Hepatocyte (in vitro differentiated cells): ENCODE measurements at regions not wholly inside any gene's neighbourhood (a gene's known extent, or its start where the extent isn't known, plus 50 kb on each side); places are given as distances from the start of the nearest gene placed in this dataset.

Experiments
- CTCF ChIP-seq: fragments of 200-600 bp; sonication (generic); IDR thresholded peaks from 2 replicates; pipeline ENCODE4 v1.5.1; 2016; ENCODE audit warnings: antibody characterized with exemption, mild to moderate bottlenecking; ENCODE audit not compliant: poor library complexity
- EZH2phosphoT487 ChIP-seq: fragments of 200-600 bp; sonication (generic); IDR thresholded peaks from one replicate; pipeline ENCODE4 v1.6.1; 2018; ENCODE audit warnings: antibody characterized with exemption, mild to moderate bottlenecking, low read depth, moderate library complexity; ENCODE audit not compliant: unreplicated experiment, severe bottlenecking

GRCh38 chr6:167499161-167499660, 174.3 kb downstream of the TTLL2 start:
- no peak for TF ChIP-seq EZH2phosphoT487
- TF ChIP-seq CTCF = no peak
